GM12874 (cell line): ENCODE measurements at regions not wholly inside any gene's neighbourhood (a gene's known extent, or its start where the extent isn't known, plus 50 kb on each side); places are given as distances from the start of the nearest gene placed in this dataset.

Source experiments
- CTCF ChIP-seq: IDR thresholded peaks from 2 replicates; pipeline ENCODE4 v1.5.1; 2011; ENCODE audit warnings: low read depth, mild to moderate bottlenecking, control low read depth, low read length, moderate library complexity; ENCODE audit not compliant: insufficient read depth

- TF ChIP-seq CTCF: no peak
These were observed 91.8 kb upstream of the TNC start for GRCh38 chr9:115209601-115210306.

GRCh38 chr9:115210699-115211098 lies 92.7 kb upstream of the TNC start:
- no peak for TF ChIP-seq CTCF

GRCh38 chr9:115211413-115212124 lies 93.6 kb upstream of the TNC start:
- TF ChIP-seq CTCF: no peak

GRCh38 chr9:115212125-115212605 lies 94.2 kb upstream of the TNC start:
- no peak for TF ChIP-seq CTCF

- no peak for TF ChIP-seq CTCF
These were observed 94.9 kb upstream of the TNC start for GRCh38 chr9:115212832-115213231.

GRCh38 chr9:115213818-115214334 lies 95.9 kb upstream of the TNC start:
- TF ChIP-seq CTCF: no peak

- no peak for TF ChIP-seq CTCF
These were observed 98.9 kb upstream of the TNC start for GRCh38 chr9:115216873-115217272.
